HG02884 (cell line): ENCODE measurements at regions not wholly inside any gene's neighbourhood (a gene's known extent, or its start where the extent isn't known, plus 50 kb on each side); places are given as distances from the start of the nearest gene placed in this dataset.

Experiments
- ATAC-seq: cut with Tn5 transposase; IDR thresholded peaks from one replicate; pipeline ENCODE4 v1.9.1; 2021; ENCODE audit warnings: mild to moderate bottlenecking, moderate library complexity; ENCODE audit not compliant: unreplicated experiment

DNA sequence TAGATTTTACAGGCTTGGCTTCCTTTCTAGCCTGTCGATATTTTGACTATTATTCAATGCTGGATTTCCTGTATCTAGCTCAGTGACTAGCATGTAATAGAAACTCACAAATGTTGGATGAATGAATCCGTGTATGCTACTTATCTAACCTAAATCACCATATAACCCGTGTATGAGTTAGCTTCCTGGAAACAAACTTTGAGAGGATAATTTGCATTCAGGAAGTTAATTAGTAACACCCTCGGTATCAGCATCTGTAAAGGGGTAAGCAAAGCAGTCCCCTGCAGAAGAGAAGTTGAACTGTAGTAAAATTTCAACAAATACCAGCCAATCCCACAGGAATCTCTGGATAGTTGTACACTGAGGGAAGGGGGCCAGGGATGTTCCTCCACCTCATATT, 269.4 kb upstream of the LRATD1 start:
- ATAC-seq: no peak

DNA sequence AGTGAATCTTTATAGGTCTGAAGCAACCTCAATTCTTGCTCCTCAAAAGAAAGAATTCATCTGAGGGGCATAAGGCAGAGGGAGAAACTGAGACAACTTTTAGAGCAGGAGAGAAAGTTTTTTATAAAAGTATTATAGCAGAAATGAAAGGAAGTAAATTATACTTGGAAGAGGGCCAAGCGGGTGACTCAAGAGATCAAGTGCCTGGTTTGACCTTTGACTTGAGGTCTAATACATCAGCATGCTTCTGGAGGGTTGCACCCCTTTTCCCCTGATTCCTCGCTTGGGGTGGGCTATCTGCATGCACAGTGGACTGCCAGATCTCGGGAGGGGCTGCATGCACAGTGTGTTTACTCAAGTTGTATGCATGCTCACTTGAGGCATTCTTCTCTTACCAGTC, 268.5 kb upstream of the LRATD1 start:
- no peak for ATAC-seq

DNA sequence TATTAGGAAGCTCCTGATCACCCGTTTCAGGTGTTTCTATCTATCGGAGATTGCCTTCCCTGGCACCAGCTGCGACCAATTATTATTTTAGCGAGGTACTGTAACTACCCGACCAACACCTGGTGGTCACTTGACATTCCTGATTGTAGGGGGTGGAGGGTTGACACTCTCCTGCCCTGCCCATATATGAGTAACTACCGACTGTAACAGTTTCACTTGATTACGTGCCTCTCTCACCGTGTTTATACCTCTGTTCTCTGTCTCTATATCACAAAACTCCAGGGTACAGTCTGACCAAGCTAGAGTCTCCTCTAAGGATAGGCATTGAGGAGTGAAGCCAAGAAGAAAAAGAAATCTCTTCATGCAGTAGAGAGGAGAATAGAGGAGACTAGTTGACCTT, 268.0 kb upstream of the LRATD1 start:
- no peak for ATAC-seq

DNA sequence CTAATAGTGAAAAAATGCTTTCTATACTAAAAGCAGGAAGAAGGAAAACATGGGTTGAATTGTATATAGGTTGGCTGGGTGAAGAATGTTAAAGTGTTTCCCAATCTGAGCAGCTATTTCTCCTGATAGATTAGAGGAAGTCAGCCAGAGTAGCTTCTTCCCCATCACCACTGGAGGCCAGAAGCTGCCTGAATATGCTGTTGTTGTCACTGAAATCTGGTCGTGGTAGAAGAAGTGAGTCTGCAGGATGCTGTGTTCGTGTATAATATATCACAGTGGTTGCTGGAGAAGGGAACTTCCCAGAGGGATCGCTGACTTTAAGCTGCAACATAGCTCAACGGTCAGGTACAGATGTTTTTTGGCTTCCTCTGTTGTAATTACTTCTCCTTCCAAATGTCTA, 247.5 kb upstream of the LRATD1 start:
- no peak for ATAC-seq

DNA sequence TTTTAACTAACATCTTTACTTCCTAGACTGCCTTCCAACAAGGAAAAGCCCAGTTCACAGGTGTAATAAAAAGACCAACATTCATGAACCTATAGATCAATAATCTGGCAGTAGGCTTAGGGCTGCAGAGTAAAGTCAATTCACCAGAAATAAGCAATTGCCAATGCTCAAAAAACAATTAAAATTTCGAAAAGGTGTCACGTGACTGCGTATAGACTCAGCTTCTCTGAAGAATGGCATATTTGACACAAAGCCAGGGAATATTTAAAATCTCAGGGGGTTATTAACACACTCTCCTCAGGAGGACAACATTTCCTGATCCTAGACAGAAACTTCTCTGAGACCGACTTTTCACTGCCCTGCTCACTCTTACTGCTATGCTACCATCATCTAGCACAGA, 245.2 kb upstream of the LRATD1 start:
- ATAC-seq: no peak

DNA sequence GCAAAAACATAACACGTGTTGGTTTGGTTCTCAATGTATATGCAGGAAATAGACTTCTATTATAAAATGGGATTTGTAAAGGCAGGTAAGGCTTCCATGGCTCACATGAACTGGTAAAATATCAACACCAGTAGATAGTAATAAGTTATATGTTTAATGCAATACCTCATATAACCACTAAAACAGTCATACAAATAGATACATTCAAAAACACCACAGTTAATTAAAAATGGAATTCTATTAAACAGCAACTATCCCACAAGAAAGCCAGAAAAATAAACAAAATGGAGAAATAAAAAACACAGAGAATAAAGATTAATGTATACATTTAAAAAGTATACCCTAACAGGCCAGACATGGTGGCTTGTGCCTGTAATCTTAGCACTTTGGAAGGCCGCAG, 243.8 kb upstream of the LRATD1 start:
- ATAC-seq: no peak

DNA sequence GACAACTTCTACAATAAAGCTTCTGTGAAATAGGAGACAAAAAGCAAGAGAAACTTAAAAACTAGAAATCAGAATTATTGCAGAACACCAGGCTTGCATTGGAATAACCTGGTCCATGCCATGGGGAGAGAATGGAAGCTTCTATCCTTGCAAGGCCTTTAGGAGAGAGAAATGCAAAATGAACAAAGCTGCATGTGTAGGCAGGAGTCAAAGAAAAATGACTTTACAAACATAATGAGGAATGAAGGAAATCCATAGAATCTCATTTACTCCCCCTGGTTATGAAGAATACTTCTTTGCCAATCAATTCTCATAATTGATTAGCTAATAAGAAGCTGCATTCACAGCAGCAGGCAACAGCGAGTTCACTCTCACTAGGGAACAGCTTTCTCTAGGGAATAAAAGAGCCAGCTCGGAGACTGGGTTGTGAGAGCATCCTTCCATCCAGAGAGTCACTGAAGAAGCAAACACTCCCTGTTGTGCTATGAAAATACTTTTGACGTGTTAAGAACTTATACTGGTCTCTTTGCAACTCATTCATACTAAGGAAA, 235.9 kb upstream of the LRATD1 start:
- ATAC-seq: no peak

DNA sequence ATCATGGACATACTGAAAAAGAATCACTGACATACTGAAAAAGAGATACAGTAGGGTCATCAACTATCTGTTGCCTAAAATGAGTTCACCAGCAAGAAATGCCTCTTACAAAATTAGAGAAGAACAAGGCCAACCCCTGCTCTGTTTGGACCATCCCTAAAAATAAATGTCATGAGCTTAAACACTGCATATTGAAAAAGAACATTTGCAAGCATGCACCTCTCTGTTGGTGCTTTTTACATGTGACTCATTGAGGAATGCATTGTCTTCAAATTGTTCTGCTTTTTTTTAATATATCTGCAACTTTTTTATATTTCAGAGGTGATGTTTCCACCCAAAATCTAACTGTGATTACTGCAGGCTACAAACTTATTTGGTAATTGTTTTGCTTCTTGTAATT, 233.9 kb upstream of the LRATD1 start:
- ATAC-seq: no peak

DNA sequence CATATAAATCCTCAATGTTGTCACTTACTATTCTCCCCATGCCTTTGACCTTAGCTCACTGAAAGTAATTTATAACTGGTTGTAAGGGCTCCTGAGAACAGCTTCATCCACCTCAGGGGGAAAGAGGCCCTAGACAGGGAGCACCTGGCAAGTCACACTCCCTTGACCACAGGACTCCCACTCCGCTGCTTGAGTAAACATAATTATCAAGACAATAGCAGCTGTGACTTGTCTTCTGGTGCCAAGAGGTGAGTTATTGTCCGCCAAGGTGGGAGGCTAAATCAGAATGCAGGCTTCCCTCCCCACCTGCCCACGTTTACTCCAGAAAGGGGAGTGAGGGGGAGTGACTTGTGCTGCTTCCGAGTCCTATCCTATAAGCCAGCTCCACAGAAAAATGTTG, 230.6 kb upstream of the LRATD1 start:
- no peak for ATAC-seq

DNA sequence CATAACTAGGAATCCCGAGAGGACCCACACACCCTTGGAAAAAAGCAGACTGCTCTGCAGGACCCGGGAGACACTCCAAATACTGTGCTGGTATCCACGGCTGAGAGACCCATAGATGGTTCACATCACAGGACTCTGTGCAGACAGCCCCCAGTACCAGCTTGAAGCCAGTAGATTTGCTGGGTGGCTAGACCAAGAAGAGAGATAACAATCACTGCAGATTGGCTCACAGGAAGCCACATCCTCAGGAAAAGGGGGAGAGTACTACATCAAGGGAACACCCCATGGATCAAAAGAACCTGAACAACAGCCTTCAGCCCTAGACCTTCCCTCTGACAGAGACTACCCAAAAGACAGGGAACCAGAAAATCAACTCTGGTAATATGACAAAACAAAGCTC, 223.8 kb upstream of the LRATD1 start:
- no peak for ATAC-seq

DNA sequence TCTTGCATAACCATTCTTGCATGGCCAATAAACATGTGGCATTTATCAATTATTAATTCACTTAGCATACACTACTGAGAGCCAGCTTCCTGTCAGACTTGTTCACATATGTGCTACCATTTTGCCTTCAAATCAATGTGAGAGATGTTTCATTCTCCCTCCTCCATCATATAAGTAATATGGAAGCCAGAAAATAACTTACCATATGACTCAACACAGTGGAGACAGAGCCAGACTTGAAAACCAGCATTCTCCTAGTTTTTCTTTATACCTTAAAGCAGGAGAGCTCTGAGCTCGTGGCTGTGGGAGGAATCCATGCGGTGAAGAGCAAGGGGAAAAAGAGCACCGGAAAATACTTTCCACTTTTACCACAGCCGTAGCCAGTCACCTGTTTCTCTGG, 215.0 kb upstream of the LRATD1 start:
- no peak for ATAC-seq

DNA sequence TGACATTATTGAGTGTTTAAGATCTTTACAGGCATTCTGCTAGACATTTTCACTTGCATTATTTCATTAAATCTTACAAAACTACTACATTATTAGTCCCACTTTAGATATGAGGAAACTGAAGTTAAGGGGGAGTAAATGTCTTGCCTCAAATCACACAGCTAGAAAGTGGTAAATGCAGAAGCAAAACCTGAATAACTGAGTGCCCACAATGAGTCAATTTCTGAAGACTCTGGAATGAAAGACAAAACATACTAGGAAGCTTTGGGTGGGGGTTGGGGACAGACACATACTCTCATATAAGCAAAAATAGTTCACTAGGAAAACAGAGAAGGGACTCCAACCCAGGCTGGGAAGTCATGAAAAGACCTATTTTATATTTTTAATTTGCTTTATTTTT, 214.4 kb upstream of the LRATD1 start:
- no peak for ATAC-seq

DNA sequence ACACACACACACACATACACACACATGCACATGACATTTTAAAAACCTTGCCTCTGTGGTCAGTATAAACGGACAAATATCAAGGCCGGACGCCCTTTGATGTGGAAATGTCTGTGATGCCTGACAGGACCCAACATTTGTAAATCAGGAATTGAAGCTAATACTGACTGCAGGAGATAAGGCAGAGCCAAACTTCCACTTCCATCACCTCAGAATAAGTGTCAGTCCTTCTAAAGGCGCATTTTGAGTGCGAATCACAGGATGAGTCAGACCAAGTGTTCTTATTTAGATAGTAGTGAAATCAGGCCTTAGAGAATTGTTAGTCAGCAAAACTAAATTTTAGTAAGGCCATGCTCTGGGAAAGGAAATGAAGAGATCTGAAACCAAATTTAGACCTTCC, 211.7 kb upstream of the LRATD1 start:
- no peak for ATAC-seq

DNA sequence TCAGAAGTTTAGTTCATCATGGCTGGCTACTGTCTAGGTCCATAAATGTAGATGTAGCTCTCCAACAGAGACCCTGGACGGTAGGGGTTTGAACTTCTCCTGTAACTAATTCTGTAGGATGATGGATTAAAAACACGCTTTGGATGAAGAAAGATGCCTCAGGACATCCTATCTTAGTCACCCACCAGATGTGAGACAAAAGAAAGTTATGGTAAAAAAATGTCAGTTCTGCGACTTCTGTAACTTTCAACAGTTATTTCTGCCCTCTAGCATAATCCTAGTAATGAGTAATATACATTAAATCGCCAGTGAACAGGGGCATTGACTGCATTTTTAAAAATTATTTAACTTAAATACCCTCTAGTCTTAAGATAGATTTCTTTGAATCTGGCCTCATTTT, 210.1 kb upstream of the LRATD1 start:
- no peak for ATAC-seq

DNA sequence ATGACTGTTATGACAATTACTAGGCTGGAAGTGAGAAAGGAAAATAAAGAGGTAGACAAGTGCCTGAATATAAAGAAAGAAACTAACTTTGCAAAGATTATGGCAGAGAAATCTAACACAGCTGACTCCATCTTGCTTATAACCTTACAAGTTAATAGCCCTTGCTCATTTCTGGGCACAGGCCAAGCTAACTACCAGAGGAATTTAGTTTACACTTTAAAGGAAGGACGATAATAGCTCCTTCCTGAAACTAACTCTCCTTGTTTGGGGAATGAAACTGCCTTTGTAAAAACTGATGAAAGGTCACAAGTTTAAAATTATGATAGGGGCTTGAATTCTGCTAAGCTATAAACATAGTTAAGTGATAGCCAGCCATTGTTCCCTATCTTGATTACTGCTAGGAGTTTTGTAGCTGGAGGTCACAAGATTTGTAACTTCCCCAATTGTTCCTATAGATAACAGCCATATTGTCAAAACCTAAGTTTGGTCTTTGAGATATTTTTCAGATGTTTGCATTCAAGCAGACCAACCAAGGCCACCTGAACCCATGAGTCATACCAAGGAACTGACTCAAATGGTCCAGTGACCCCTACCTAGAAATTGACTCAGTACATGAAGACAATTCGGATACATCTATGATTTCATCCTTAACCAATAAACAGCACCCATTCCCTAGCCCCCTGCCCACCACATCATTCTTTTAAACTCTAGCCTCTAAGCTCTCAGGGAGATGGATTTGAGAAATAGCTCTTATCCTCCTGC, 209.2 kb upstream of the LRATD1 start:
- no peak for ATAC-seq

DNA sequence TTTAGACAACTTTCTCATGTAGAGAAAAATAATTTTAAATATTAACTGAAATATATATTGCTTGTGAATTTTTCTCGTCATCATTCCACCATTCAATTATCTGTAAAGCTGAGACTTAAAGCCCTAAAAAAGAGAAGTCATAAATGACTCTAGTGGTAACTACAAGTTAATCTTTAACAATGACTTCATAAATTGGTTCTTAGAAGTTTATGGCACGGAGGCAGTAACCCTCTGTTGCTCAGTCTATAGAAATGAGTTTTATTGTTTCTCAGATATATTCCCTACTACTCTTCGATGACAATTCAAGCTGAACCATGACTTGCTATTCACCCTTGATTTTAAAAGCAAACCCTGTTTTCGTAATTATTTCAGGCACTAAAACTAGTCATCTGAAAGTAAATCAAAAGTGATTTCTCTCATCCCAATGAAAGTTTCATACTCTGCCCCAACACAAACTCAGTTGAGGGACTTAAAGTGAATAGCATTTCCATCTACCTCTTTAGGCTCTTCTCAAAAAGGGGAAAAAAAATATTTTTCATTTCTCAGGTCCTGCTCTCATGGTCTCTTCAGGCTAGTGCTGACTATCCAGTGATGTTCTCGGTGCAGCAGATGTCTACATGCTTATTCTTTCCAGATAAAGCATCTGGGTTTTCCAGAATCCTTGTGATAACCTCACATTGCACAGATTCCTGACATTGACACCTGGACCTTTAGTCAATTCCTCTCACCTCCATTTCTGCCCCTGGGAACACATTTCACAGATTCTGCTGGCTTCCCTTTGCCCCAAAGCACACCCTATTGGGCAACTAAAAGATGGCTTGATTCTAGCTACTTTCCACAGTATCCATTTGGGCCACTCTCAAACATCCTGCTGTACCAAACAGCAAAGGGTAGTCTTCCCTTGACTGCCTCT, 207.8 kb upstream of the LRATD1 start:
- no peak for ATAC-seq

DNA sequence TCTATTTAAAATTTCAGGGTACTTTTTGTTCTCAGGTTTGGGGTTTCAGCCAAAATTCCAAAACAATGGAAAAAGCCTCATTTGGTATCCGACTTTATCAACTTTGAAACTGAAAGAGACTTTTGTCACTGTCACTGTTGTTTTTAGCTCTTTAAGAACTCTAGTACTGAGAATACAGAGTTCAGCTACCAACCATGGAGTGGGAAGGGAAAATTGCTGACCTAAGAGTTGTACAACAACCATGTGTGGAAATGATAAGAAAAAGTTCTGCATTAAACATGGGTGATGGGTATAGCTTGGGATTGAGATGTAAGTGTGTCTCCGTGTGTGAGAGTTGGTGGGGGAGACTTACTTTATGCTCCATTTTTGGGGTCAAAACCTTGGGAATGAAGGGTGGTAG, 206.6 kb upstream of the LRATD1 start:
- no peak for ATAC-seq

DNA sequence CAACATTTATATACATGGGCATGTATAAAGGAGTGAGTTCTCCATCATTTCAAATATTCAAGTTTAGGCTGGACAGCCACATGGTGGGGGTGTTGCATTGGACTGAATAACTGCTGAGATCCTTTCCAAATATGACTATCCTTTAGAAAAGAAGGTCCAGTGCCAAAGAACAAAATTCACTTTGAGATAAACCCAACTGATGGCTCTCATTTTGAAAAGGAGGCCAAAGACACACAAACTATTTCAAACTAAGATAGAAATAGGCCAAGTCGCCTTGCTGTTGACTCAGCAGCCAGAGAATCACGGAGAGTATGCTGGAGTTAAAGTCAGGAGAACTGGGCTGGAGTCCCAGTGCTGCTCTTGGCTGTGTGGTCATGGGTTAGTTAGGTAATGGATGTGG, 204.5 kb upstream of the LRATD1 start:
- ATAC-seq: no peak

DNA sequence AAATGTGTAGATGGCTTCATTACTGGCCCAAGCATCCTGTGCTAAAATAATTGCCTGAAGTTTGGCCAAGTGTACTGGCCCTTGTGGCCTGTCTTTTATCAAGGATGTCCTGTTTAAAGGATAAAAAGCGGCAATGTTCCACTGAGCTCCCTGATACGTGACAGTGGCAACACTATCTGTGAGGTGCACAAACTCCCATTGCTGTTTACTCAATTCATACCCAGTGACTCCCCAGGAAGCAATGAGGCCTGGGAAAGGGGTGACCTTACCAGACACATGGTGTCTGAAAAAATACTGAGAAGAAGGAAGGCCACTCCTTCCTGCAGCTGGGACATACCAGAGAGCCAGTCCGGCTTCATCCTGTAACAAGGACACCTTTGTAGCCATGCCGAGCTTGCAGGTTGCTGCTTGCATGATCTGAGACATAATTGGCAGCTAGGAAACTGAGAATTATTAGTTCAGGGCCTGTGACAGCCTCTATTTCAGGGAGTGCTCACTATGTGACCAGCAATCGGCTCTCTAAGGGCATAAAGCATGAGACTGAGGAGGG, 198.5 kb upstream of the LRATD1 start:
- ATAC-seq: no peak

DNA sequence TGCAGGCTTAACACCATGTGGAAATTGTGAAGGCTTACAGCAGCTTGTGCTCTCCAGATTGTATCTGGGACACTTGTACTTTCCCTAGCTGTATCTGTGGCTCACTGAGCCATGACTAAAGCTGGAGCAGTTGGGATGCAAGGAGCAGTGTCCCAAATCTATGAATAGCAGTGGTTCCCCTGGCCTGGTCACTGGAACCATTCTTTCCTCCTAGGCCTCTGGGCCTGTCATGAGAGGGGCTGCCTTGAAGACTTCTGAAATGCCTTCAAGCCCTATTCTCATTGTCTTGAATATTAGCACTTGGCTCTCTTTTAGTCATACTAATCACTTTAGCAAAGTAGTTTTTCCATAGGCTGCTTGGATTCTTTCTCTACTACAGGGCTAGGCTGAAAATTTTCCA, 186.8 kb upstream of the LRATD1 start:
- no peak for ATAC-seq

DNA sequence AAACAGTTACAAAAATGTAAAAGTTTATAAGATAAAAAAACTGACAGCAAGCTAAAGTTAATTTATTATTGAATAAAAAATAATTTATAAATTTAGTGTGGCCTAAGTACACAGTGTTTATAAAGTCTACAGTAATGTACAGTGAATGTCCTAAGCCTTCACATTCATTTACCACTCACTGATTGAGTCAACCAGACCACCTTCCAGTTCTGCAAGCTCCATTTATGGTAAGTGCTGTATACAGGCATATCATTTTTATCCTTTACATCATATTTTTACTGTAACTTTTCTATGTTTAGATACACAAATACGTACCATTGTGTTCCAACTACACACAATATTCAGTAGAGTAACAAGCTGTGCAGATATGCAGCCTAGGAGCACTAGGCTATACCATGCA, 184.2 kb upstream of the LRATD1 start:
- no peak for ATAC-seq

DNA sequence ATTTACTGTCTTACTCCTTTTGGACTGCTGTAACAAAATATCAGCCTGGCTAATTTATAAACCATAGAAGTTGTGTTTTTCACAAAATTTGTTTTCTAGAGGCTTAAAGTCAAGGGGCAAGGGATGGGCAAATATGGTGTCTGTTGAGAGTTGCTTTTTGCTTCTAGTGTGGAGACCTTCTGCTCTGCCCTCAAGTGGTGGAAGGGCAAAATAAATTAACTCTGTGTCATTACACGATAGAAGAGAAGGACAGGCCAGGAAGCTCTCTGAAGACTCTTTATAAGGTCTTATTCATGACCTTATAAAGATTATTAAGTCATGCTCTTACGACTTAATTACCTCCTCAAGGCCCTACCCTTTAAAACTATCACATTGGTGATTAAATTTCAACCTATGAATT, 181.2 kb upstream of the LRATD1 start:
- no peak for ATAC-seq
